ENCODE measurements at regions not wholly inside any gene's neighbourhood (a gene's known extent, or its start where the extent isn't known, plus 50 kb on each side); places are given as distances from the start of the nearest gene placed in this dataset.
A peak's percentile ranks its signal among the peaks of the same experiment; 100 is the strongest.

DNA sequence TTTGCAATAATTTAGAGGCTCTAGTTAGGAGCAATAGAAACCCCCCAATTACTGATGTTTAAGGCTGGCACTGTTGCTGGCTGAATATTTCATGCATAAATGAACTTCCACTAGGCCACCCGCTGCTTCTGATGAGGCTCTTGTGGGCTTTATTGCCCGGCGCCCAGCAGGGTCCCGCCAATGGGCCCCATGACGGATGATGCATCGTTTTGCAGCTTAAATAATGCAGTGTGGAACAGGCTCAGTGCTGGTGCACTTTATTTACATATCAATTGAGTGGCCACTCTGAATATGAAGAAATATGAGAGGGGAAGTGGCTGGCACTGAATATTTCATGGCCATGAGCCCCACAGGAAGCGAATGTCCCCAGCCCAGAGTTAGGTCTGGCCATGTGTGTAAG is 155.3 kb upstream of the MAFB start:
- TF ChIP-seq L3MBTL2 (conservative IDR thresholded peaks at IDR 0.05): peak; percentile 16; the same call in 1 of the 2 replicates
- TF ChIP-seq ARNT (IDR thresholded peaks at IDR 0.05): peak; percentile 74; the same call in 1 of the 2 replicates
- TF ChIP-seq, protein P1, sequence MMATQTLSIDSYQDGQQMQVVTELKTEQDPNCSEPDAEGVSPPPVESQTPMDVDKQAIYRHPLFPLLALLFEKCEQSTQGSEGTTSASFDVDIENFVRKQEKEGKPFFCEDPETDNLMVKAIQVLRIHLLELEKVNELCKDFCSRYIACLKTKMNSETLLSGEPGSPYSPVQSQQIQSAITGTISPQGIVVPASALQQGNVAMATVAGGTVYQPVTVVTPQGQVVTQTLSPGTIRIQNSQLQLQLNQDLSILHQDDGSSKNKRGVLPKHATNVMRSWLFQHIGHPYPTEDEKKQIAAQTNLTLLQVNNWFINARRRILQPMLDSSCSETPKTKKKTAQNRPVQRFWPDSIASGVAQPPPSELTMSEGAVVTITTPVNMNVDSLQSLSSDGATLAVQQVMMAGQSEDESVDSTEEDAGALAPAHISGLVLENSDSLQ (IDR thresholded peaks at IDR 0.05): peak; percentile 91
- no peak for TF ChIP-seq FOXA1 (IDR thresholded peaks at IDR 0.05)
- TF ChIP-seq CTBP1 (IDR thresholded peaks at IDR 0.05; ENCODE audit: borderline replicate concordance): peak; percentile 54; the same call in 1 of the 2 replicates
- no peak for TF ChIP-seq HDGF (IDR thresholded peaks at IDR 0.05; ENCODE audit: borderline replicate concordance)
- DNase-seq (ENCODE audit: extremely low spot score): peak; percentile 64
- CTCF ChIA-PET: no interaction called here
- POLR2A ChIA-PET: no interaction called here

DNA sequence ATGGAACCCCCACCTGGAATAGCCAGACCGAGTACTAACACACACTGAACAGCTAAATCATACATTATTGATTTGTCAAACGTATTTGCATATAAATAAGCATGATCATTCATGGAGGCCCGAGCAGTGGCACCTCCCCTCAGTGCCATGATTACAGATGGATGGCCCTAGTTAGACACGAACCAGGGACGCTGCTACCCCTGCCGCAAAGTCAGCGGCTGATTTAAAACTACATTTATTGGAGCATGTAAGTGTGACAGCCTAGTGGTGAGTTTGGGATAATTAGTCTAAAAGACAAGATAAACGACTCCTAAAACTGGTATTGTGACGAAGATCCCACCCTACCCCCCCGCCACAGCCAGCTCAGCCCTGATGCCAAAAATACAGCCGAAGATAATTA is 159.1 kb upstream of the MAFB start:
- no peak for TF ChIP-seq LEF1 (IDR thresholded peaks at IDR 0.05; ENCODE audit: borderline replicate concordance)
- no peak for TF ChIP-seq FOXA1 (IDR thresholded peaks at IDR 0.05)
- no peak for TF ChIP-seq L3MBTL2 (conservative IDR thresholded peaks at IDR 0.05)
- TF ChIP-seq SUZ12 (IDR thresholded peaks at IDR 0.05): no peak
- ChIA-PET CTCF (no interaction called here), POLR2A (no interaction called here)
- no peak for DNase-seq (ENCODE audit: extremely low spot score)

DNA sequence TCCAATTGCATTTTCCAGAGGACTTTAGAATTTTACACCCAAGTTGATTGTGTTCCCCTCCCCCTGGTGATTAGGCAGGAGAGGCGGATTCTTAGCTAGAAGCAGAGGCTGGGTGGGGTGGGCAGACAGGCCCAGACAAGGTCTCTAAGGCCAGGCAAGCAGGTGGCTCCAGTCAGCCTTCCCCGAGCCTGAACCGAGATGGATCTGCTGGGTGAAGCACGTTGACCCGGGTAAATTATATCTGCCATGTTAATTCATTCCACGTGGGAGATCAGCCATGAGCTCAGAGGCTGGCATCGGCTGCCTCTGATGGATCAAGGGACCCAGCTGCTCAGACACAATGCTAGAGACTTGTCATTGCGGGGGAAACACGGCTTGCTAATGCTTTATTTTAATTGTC is 159.5 kb upstream of the MAFB start:
- no peak for TF ChIP-seq SUZ12 (IDR thresholded peaks at IDR 0.05)
- TF ChIP-seq ARNT (IDR thresholded peaks at IDR 0.05): no peak
- TF ChIP-seq L3MBTL2 (conservative IDR thresholded peaks at IDR 0.05): no peak
- TF ChIP-seq SP1 (IDR thresholded peaks at IDR 0.05): no peak
- no peak for TF ChIP-seq ELF4 (IDR thresholded peaks at IDR 0.05)
- no peak for TF ChIP-seq LEF1 (IDR thresholded peaks at IDR 0.05; ENCODE audit: borderline replicate concordance)
- TF ChIP-seq FOXK2 (IDR thresholded peaks at IDR 0.05): no peak
- no peak for TF ChIP-seq FOXA1 (IDR thresholded peaks at IDR 0.05)
- TF ChIP-seq TARDBP (IDR thresholded peaks at IDR 0.05): no peak
- TF ChIP-seq CTBP1 (IDR thresholded peaks at IDR 0.05; ENCODE audit: borderline replicate concordance): no peak
- no peak for TF ChIP-seq BHLHE40 (IDR thresholded peaks at IDR 0.05; ENCODE audit: borderline replicate concordance)
- TF ChIP-seq, protein P1 (IDR thresholded peaks at IDR 0.05): no peak
- TF ChIP-seq FOXM1 (IDR thresholded peaks at IDR 0.05; ENCODE audit: borderline replicate concordance): no peak
- no peak for TF ChIP-seq NFRKB (IDR thresholded peaks at IDR 0.05)
- no peak for TF ChIP-seq HDGF (IDR thresholded peaks at IDR 0.05; ENCODE audit: borderline replicate concordance)
- no peak for TF ChIP-seq ZNF384 (IDR thresholded peaks at IDR 0.05)
- ChIA-PET POLR2A (no interaction called here), CTCF (no interaction called here)
- DNase-seq (ENCODE audit: extremely low spot score): no peak

DNA sequence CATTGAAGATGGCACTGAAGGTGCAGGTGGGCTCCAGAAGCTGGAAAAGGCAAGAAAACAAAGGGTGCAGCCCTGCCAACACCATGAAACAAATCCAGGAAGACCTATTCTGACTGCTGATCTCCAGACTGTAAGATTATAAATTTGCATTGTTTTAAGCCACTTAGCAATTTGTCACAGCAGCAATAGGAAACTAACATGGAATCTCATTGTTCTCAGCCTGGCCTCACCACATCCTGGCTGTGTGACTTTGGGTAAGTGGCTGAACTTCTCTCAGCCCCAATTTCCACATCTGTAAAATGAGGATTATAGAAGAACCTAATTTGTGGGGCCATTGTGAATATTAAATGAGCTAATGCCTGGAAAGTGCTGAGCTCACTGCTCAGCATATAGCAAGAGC is 160.4 kb upstream of the MAFB start:
- ChIA-PET CTCF (no interaction called here), POLR2A (no interaction called here)
- no peak for DNase-seq (ENCODE audit: extremely low spot score)
- TF ChIP-seq ELF4 (IDR thresholded peaks at IDR 0.05): no peak
- TF ChIP-seq L3MBTL2 (conservative IDR thresholded peaks at IDR 0.05): no peak
- TF ChIP-seq CTBP1 (IDR thresholded peaks at IDR 0.05; ENCODE audit: borderline replicate concordance): no peak
- no peak for TF ChIP-seq BHLHE40 (IDR thresholded peaks at IDR 0.05; ENCODE audit: borderline replicate concordance)

DNA sequence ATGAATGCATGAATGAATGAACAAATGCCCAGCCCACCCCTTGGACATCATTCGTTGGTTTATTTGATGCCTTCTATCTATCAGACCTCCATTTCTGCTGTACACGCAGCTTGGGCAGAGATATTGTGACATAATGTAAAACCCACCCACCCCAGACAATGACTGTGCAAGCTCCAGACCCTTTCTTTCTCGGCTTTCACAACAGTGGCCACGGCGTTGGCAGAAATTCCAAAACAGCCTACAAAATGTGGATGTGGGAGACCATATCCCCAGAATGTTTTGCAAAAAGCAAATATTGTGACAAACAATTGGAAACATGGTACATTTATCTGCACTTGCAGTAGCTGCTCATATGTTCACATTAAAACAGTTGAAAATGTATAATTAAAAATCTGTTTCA is 162.0 kb upstream of the MAFB start:
- ChIA-PET POLR2A (no interaction called here), CTCF (no interaction called here)
- no peak for DNase-seq (ENCODE audit: extremely low spot score)
- no peak for TF ChIP-seq BHLHE40 (IDR thresholded peaks at IDR 0.05; ENCODE audit: borderline replicate concordance)
- TF ChIP-seq FOXM1 (IDR thresholded peaks at IDR 0.05; ENCODE audit: borderline replicate concordance): no peak
- TF ChIP-seq, protein P1 (IDR thresholded peaks at IDR 0.05): no peak
- TF ChIP-seq HDGF (IDR thresholded peaks at IDR 0.05; ENCODE audit: borderline replicate concordance): no peak
- TF ChIP-seq LEF1 (IDR thresholded peaks at IDR 0.05; ENCODE audit: borderline replicate concordance): no peak

DNA sequence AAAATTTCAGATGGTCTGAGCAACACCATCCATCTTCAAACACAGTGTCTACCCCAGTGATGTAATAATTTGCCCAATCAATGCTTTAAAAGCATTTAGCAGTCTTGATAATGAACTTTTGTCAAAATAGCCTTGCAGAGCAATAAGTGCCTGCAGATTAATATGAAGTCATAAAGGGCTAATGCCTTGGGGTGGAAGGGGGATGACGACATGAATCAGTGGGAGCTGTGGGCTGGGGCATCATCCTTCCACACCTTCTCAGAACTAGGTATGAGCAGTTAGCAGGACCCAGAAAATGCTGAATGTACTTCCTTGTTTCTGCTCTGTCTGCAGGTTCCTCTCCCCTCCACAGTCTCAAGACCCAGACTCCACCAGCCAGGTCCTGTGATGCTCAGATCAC is 166.2 kb upstream of the MAFB start:
- ChIA-PET CTCF (no interaction called here), POLR2A (no interaction called here)
- DNase-seq (ENCODE audit: extremely low spot score): no peak
- TF ChIP-seq NFRKB (IDR thresholded peaks at IDR 0.05) (no peak), FOXA1 (IDR thresholded peaks at IDR 0.05) (no peak), ZNF384 (IDR thresholded peaks at IDR 0.05) (no peak), BHLHE40 (IDR thresholded peaks at IDR 0.05; ENCODE audit: borderline replicate concordance) (no peak), LEF1 (IDR thresholded peaks at IDR 0.05; ENCODE audit: borderline replicate concordance) (no peak), FOXK2 (IDR thresholded peaks at IDR 0.05) (no peak)
- TF ChIP-seq, protein P1 (IDR thresholded peaks at IDR 0.05): no peak

DNA sequence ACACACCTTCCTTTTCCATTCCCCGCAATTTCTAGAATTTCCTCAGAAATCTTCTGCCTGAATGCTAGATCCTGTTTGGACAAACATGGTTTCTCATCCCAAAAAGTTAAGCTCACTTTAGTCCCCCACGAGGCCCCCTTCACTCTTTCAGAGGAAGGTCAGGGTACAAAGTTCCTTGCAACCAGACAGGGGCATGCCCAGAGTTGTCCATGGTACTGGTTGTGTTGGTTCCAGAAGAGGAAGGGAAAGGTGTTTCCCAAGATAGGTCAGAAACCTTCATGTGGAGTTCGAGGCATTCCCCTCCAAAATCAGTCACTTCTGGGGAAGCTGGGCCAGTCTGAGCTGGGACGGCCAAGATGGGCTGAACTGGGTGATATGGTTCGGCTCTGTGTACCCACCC is 167.6 kb upstream of the MAFB start:
- CTCF ChIA-PET: no interaction called here

More for the DNA sequence above, 167.6 kb upstream of the MAFB start:
- no peak for DNase-seq (ENCODE audit: extremely low spot score)
- POLR2A ChIA-PET: no interaction called here
- no peak for TF ChIP-seq FOXM1 (IDR thresholded peaks at IDR 0.05; ENCODE audit: borderline replicate concordance)
- no peak for TF ChIP-seq FOXA1 (IDR thresholded peaks at IDR 0.05)
- no peak for TF ChIP-seq FOXK2 (IDR thresholded peaks at IDR 0.05)
- TF ChIP-seq, protein P1 (IDR thresholded peaks at IDR 0.05): no peak
- no peak for TF ChIP-seq ARNT (IDR thresholded peaks at IDR 0.05)
- TF ChIP-seq SUZ12 (IDR thresholded peaks at IDR 0.05): no peak
- TF ChIP-seq TARDBP (IDR thresholded peaks at IDR 0.05): no peak
- TF ChIP-seq ZNF384 (IDR thresholded peaks at IDR 0.05): no peak
- TF ChIP-seq LEF1 (IDR thresholded peaks at IDR 0.05; ENCODE audit: borderline replicate concordance): no peak
- TF ChIP-seq SP1 (IDR thresholded peaks at IDR 0.05): no peak
